ENCODE measurements at regions not wholly inside any gene's neighbourhood (a gene's known extent, or its start where the extent isn't known, plus 50 kb on each side); places are given as distances from the start of the nearest gene placed in this dataset.
"Not testable (repeated sequence)": the region's sequence is repeated elsewhere in the genome, so short reads cannot be mapped to it uniquely, and the experiment has no call there.

DNA sequence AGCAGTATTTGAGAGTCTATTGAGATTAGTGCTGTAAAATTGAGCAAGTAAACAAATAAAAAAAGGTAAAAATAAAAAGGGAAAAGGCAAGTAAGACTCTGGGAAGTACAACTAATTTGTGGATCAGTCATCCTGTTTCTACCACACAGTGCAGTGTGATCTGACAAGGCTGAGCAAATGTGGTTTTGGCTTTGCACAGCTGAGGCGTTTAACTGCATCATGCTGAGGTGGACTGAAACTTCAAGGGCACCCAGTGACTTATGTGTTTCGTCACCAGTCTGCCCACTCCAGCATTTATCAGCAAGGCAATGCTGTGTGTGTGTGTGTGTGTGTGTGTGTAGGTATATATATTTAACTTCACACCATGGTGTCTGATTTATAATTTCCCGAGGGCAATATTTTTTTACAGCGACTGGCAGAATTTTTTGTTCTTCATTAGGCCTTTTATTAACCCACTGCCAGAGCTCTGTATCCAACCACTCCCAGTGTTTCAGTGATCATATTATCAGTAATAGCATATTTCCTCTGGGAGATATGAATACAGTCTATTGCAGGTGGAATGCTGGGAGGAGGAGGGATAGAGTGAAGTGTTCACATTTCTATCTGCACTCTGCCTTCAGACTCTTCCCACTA is 131.5 kb upstream of the SATB1 start:
- no peaks in the 10 kb centered on the region for H3K9me3 ChIP-seq (ENCODE audit: insufficient read depth, low read depth, low read length)
- no peak overlapping the region for H4K8ac ChIP-seq (ENCODE audit: low read depth, low read length)
- no peak overlapping the region for H3K4ac ChIP-seq (ENCODE audit: low read depth, low read length)
- no peak overlapping the region for H3K4me3 ChIP-seq (ENCODE audit: low read depth, low read length)
- H4K12ac ChIP-seq (ENCODE audit: low read depth, low read length) = no peak overlapping the region
- no peak overlapping the region for H3K9ac ChIP-seq (ENCODE audit: low read length)
- no peak overlapping the region for H2BK120ac ChIP-seq (ENCODE audit: insufficient read depth, low read length, poor library complexity)
- no peak overlapping the region for H3K4me2 ChIP-seq (ENCODE audit: low read length)
- no peak overlapping the region for H2BK5ac ChIP-seq (ENCODE audit: low read depth, low read length, poor library complexity)
- H3K36me3 ChIP-seq (ENCODE audit: control insufficient read depth in 1 of 2, insufficient read depth in 2 of 2, low read length in 2 of 2) = no peaks in the 10 kb centered on the region
- H4K91ac ChIP-seq (ENCODE audit: low read depth, low read length) = no peak overlapping the region
- no peak overlapping the region for H3K23ac ChIP-seq (ENCODE audit: low read length)
- no peak overlapping the region for H2AFZ ChIP-seq (ENCODE audit: insufficient read depth, low read length, poor library complexity)
- no CpG with 5 or more reads among the region's 4 CpGs for WGBS (ENCODE audit: extremely low coverage, insufficient coverage, insufficient read length)
- no peaks in the 10 kb centered on the region for H3K79me2 ChIP-seq (ENCODE audit: control insufficient read depth, insufficient read depth, low read length, poor library complexity)
- H2AK5ac ChIP-seq (ENCODE audit: low read length) = no peak overlapping the region
- H3K79me1 ChIP-seq (ENCODE audit: low read length) = no peaks in the 10 kb centered on the region
- no peak overlapping the region for H2BK12ac ChIP-seq (ENCODE audit: low read length)
- H3K27me3 ChIP-seq (ENCODE audit: insufficient read depth, low read length) = no peaks in the 10 kb centered on the region
- DNase-seq = no peak
- no peak overlapping the region for H3K18ac ChIP-seq (ENCODE audit: low read length)
- H3K14ac ChIP-seq (ENCODE audit: low read length) = no peak overlapping the region
- no peaks in the 10 kb centered on the region for H3K4me1 ChIP-seq (ENCODE audit: control insufficient read depth in 1 of 2, insufficient read depth in 2 of 2, low read length in 2 of 2)
- no peak overlapping the region for H3K27ac ChIP-seq (ENCODE audit: low read depth, low read length)

DNA sequence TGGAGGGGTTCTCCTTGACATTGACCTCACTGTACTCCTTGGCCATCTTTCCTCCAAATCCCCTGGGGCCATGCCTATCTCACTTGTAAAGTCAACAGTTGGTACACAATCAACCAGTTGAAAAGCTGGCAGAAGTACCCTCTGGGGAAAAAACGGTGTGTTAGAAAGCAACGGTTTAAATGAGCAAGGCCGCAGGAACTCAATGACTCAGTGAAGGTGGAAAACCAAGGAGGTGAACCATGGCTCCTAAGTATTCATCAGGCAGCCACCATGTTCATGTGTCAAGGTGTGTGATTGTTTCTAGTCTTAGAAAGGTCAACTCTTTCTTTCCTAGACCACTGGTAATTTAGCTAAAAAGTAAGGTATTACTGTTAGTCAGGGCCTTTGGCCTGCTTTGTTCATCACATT is 130.9 kb upstream of the SATB1 start:
- H3K9ac ChIP-seq (ENCODE audit: low read length) = no peak overlapping the region
- H3K79me2 ChIP-seq (ENCODE audit: control insufficient read depth, insufficient read depth, low read length, poor library complexity) = no peaks in the 10 kb centered on the region
- no CpG with 5 or more reads among the region's 3 CpGs for WGBS (ENCODE audit: extremely low coverage, insufficient coverage, insufficient read length)
- no peak overlapping the region for H2BK12ac ChIP-seq (ENCODE audit: low read length)
- no peak overlapping the region for H2AFZ ChIP-seq (ENCODE audit: insufficient read depth, low read length, poor library complexity)
- no peak overlapping the region for H4K91ac ChIP-seq (ENCODE audit: low read depth, low read length)
- H3K14ac ChIP-seq (ENCODE audit: low read length) = no peak overlapping the region
- H3K18ac ChIP-seq (ENCODE audit: low read length) = no peak overlapping the region
- no peaks in the 10 kb centered on the region for H3K36me3 ChIP-seq (ENCODE audit: control insufficient read depth in 1 of 2, insufficient read depth in 2 of 2, low read length in 2 of 2)
- H3K23ac ChIP-seq (ENCODE audit: low read length) = no peak overlapping the region
- H3K4me1 ChIP-seq (ENCODE audit: control insufficient read depth in 1 of 2, insufficient read depth in 2 of 2, low read length in 2 of 2) = no peaks in the 10 kb centered on the region
- no peak overlapping the region for H3K4me2 ChIP-seq (ENCODE audit: low read length)
- DNase-seq = no peak
- no peak overlapping the region for H3K4me3 ChIP-seq (ENCODE audit: low read depth, low read length)
- no peak overlapping the region for H3K27ac ChIP-seq (ENCODE audit: low read depth, low read length)
- H2AK5ac ChIP-seq (ENCODE audit: low read length) = no peak overlapping the region
- H3K79me1 ChIP-seq (ENCODE audit: low read length) = no peaks in the 10 kb centered on the region
- H3K9me3 ChIP-seq (ENCODE audit: insufficient read depth, low read depth, low read length) = no peaks in the 10 kb centered on the region
- H4K12ac ChIP-seq (ENCODE audit: low read depth, low read length) = no peak overlapping the region
- no peaks in the 10 kb centered on the region for H3K27me3 ChIP-seq (ENCODE audit: insufficient read depth, low read length)
- no peak overlapping the region for H4K8ac ChIP-seq (ENCODE audit: low read depth, low read length)
- H3K4ac ChIP-seq (ENCODE audit: low read depth, low read length) = no peak overlapping the region
- no peak overlapping the region for H2BK5ac ChIP-seq (ENCODE audit: low read depth, low read length, poor library complexity)
- H2BK120ac ChIP-seq (ENCODE audit: insufficient read depth, low read length, poor library complexity) = no peak overlapping the region

DNA sequence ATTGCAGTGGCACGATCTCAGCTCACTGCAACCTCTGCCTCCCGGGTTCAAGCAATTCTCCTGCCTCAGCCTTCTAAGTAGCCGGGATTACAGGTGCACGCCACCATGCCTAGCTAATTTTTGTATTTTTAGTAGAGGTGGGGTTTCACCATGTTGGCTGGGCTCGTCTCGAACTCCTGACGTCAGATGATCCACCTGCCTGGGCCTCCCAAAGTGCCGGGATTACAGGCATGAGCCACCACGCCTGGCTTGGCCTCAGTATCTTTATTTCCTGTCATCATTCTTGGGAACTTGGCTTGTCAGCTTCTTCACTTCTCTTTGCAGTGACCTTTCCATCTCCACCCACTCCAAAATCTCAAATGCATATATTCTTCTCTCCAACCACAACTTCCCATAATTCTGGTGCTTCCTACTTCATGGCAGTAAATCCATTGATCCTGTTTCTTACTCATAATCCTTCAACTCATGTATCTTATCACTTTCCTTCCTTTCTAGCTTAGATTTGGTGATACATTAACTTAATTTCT is 127.5 kb upstream of the SATB1 start:
- not testable (repeated sequence) for H4K8ac ChIP-seq (ENCODE audit: low read depth, low read length); H3K9me3 ChIP-seq (ENCODE audit: insufficient read depth, low read depth, low read length); H2BK12ac ChIP-seq (ENCODE audit: low read length); H3K27ac ChIP-seq (ENCODE audit: low read depth, low read length); H3K36me3 ChIP-seq (ENCODE audit: control insufficient read depth in 1 of 2, insufficient read depth in 2 of 2, low read length in 2 of 2); H3K79me1 ChIP-seq (ENCODE audit: low read length); H3K14ac ChIP-seq (ENCODE audit: low read length); H3K4me1 ChIP-seq (ENCODE audit: control insufficient read depth in 1 of 2, insufficient read depth in 2 of 2, low read length in 2 of 2); H3K9ac ChIP-seq (ENCODE audit: low read length); H3K4ac ChIP-seq (ENCODE audit: low read depth, low read length); H2BK5ac ChIP-seq (ENCODE audit: low read depth, low read length, poor library complexity); H3K18ac ChIP-seq (ENCODE audit: low read length); H3K4me2 ChIP-seq (ENCODE audit: low read length); H4K91ac ChIP-seq (ENCODE audit: low read depth, low read length); H2BK120ac ChIP-seq (ENCODE audit: insufficient read depth, low read length, poor library complexity); DNase-seq; H3K79me2 ChIP-seq (ENCODE audit: control insufficient read depth, insufficient read depth, low read length, poor library complexity); H3K27me3 ChIP-seq (ENCODE audit: insufficient read depth, low read length); H2AFZ ChIP-seq (ENCODE audit: insufficient read depth, low read length, poor library complexity); H3K23ac ChIP-seq (ENCODE audit: low read length); H3K4me3 ChIP-seq (ENCODE audit: low read depth, low read length); H2AK5ac ChIP-seq (ENCODE audit: low read length); H4K12ac ChIP-seq (ENCODE audit: low read depth, low read length)
- WGBS (ENCODE audit: extremely low coverage, insufficient coverage, insufficient read length) = no CpG with 5 or more reads among the region's 9 CpGs

DNA sequence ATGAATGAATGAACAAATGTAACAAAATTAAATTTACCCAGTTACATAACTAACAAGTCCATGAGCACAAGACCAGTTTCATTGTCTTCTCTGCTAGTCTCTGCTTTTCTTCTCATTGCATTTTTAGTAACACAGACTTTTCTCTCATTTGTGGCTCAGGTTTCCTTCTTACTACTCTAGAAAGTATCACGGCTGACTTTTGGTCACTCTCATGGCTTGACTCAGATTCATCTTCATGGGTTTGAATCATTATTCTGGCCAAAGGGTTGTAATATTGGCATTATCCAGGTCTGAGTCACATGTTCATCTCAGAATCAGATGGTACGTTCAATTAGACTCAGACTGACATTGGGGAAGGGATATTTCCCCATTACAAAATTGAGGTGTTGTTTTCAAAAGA is 121.5 kb upstream of the SATB1 start:
- H3K27ac ChIP-seq (ENCODE audit: low read depth, low read length) = no peak overlapping the region
- no peak overlapping the region for H4K12ac ChIP-seq (ENCODE audit: low read depth, low read length)
- no peak overlapping the region for H3K23ac ChIP-seq (ENCODE audit: low read length)
- H3K14ac ChIP-seq (ENCODE audit: low read length) = no peak overlapping the region
- no peaks in the 10 kb centered on the region for H3K36me3 ChIP-seq (ENCODE audit: control insufficient read depth in 1 of 2, insufficient read depth in 2 of 2, low read length in 2 of 2)
- H2AK5ac ChIP-seq (ENCODE audit: low read length) = no peak overlapping the region
- no peaks in the 10 kb centered on the region for H3K79me1 ChIP-seq (ENCODE audit: low read length)
- H3K9ac ChIP-seq (ENCODE audit: low read length) = no peak overlapping the region
- H3K27me3 ChIP-seq (ENCODE audit: insufficient read depth, low read length) = no peaks in the 10 kb centered on the region
- no peak overlapping the region for H2BK12ac ChIP-seq (ENCODE audit: low read length)
- no peaks in the 10 kb centered on the region for H3K4me1 ChIP-seq (ENCODE audit: control insufficient read depth in 1 of 2, insufficient read depth in 2 of 2, low read length in 2 of 2)
- H3K4me2 ChIP-seq (ENCODE audit: low read length) = no peak overlapping the region
- DNase-seq = no peak
- H3K18ac ChIP-seq (ENCODE audit: low read length) = no peak overlapping the region
- H3K79me2 ChIP-seq (ENCODE audit: control insufficient read depth, insufficient read depth, low read length, poor library complexity) = no peaks in the 10 kb centered on the region
- no peak overlapping the region for H4K8ac ChIP-seq (ENCODE audit: low read depth, low read length)
- no CpG with 5 or more reads among the region's 2 CpGs for WGBS (ENCODE audit: extremely low coverage, insufficient coverage, insufficient read length)
- H2BK120ac ChIP-seq (ENCODE audit: insufficient read depth, low read length, poor library complexity) = no peak overlapping the region
- no peak overlapping the region for H2AFZ ChIP-seq (ENCODE audit: insufficient read depth, low read length, poor library complexity)
- H3K4me3 ChIP-seq (ENCODE audit: low read depth, low read length) = no peak overlapping the region
- no peak overlapping the region for H3K4ac ChIP-seq (ENCODE audit: low read depth, low read length)
- H4K91ac ChIP-seq (ENCODE audit: low read depth, low read length) = no peak overlapping the region
- no peaks in the 10 kb centered on the region for H3K9me3 ChIP-seq (ENCODE audit: insufficient read depth, low read depth, low read length)
- H2BK5ac ChIP-seq (ENCODE audit: low read depth, low read length, poor library complexity) = no peak overlapping the region
